ENCODE measurements at regions not wholly inside any gene's neighbourhood (a gene's known extent, or its start where the extent isn't known, plus 50 kb on each side); places are given as distances from the start of the nearest gene placed in this dataset.

DNA sequence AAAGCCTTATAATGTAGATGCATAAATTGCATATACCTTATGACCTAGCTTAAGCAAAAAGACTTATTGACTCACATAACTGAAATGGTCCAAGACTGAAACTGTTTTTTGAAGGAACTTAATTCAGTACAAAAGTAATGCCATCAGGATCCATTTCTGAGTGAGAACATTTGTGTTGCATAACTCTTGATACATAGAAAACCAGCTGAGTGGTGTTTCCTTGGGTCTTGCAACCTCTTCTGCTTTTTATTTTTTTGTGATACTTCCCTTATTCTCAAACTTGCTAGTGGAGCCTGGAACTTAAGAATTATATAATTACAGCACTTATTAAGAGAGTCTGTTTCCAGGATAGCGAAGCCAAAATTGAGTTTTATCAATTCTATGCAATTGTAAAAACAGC lies 272.0 kb downstream of the MAN2A1 start:
- Histone ChIP-seq H3K9ac (ENCODE audit: low read depth, low read length) (no peak overlapping the region), H3K27me3 (ENCODE audit: control insufficient read depth, insufficient read depth, low read length) (no peaks in the 10 kb centered on the region), H3K4me1 (ENCODE audit: control insufficient read depth, insufficient read depth, low read length) (no peaks in the 10 kb centered on the region), H3K27ac (ENCODE audit: low read depth, low read length) (no peak overlapping the region), H3K36me3 (ENCODE audit: control insufficient read depth, insufficient read depth, low read length) (no peaks in the 10 kb centered on the region), H3K4me3 (ENCODE audit: low read depth, low read length) (no peak overlapping the region), H3K9me3 (ENCODE audit: control insufficient read depth, insufficient read depth, low read length) (no peaks in the 10 kb centered on the region)

- Histone ChIP-seq H3K4me1 (ENCODE audit: control insufficient read depth, insufficient read depth, low read length) (no peaks in the 10 kb centered on the region), H3K9me3 (ENCODE audit: control insufficient read depth, insufficient read depth, low read length) (no peaks in the 10 kb centered on the region), H3K36me3 (ENCODE audit: control insufficient read depth, insufficient read depth, low read length) (no peaks in the 10 kb centered on the region), H3K27me3 (ENCODE audit: control insufficient read depth, insufficient read depth, low read length) (no peaks in the 10 kb centered on the region), H3K4me3 (ENCODE audit: low read depth, low read length) (no peak overlapping the region), H3K9ac (ENCODE audit: low read depth, low read length) (no peak overlapping the region), H3K27ac (ENCODE audit: low read depth, low read length) (no peak overlapping the region)
These were observed 273.3 kb downstream of the MAN2A1 start for GRCh38 chr5:109962882-109963603.

GRCh38 chr5:109964136-109964535 lies 274.4 kb downstream of the MAN2A1 start:
- no peaks in the 10 kb centered on the region for H3K4me1 ChIP-seq (ENCODE audit: control insufficient read depth, insufficient read depth, low read length)

DNA sequence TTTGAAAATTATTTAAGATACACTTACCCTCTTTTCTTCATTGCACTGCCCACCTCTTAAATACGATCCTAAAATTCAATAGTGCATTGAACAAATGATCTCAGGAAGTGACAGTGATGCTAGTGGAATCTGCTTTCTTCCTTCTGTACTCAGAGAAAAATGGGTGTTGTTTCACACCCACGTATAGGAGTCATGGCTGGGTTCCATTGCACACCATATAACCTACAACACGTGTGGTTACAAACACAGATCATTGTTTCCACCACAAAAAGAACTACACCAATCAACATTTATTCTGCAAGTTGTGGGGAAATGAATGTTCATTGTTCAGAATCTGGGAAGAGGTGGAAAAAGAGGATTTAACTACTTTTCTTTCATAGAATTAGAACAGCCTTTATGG lies 275.9 kb downstream of the MAN2A1 start:
- no peaks in the 10 kb centered on the region for H3K9me3 ChIP-seq (ENCODE audit: control insufficient read depth, insufficient read depth, low read length)
- H3K9ac ChIP-seq (ENCODE audit: low read depth, low read length): no peak overlapping the region
- no peak overlapping the region for H3K27ac ChIP-seq (ENCODE audit: low read depth, low read length)
- no peaks in the 10 kb centered on the region for H3K27me3 ChIP-seq (ENCODE audit: control insufficient read depth, insufficient read depth, low read length)
- H3K4me1 ChIP-seq (ENCODE audit: control insufficient read depth, insufficient read depth, low read length): no peaks in the 10 kb centered on the region
- H3K4me3 ChIP-seq (ENCODE audit: low read depth, low read length): no peak overlapping the region
- no peaks in the 10 kb centered on the region for H3K36me3 ChIP-seq (ENCODE audit: control insufficient read depth, insufficient read depth, low read length)

More at GRCh38 chr5:109964136-109964535, 274.4 kb downstream of the MAN2A1 start:
- Histone ChIP-seq H3K27ac (ENCODE audit: low read depth, low read length) (no peak overlapping the region), H3K9me3 (ENCODE audit: control insufficient read depth, insufficient read depth, low read length) (no peaks in the 10 kb centered on the region), H3K36me3 (ENCODE audit: control insufficient read depth, insufficient read depth, low read length) (no peaks in the 10 kb centered on the region), H3K4me3 (ENCODE audit: low read depth, low read length) (no peak overlapping the region), H3K9ac (ENCODE audit: low read depth, low read length) (no peak overlapping the region), H3K27me3 (ENCODE audit: control insufficient read depth, insufficient read depth, low read length) (no peaks in the 10 kb centered on the region)

- Histone ChIP-seq H3K27me3 (ENCODE audit: control insufficient read depth, insufficient read depth, low read length) (no peaks in the 10 kb centered on the region), H3K4me1 (ENCODE audit: control insufficient read depth, insufficient read depth, low read length) (no peaks in the 10 kb centered on the region), H3K27ac (ENCODE audit: low read depth, low read length) (no peak overlapping the region), H3K9ac (ENCODE audit: low read depth, low read length) (no peak overlapping the region), H3K9me3 (ENCODE audit: control insufficient read depth, insufficient read depth, low read length) (no peaks in the 10 kb centered on the region), H3K36me3 (ENCODE audit: control insufficient read depth, insufficient read depth, low read length) (no peaks in the 10 kb centered on the region), H3K4me3 (ENCODE audit: low read depth, low read length) (no peak overlapping the region)
These were observed 282.2 kb downstream of the MAN2A1 start for GRCh38 chr5:109971968-109972367.

- Histone ChIP-seq H3K4me3 (ENCODE audit: low read depth, low read length) (no peak overlapping the region), H3K9ac (ENCODE audit: low read depth, low read length) (no peak overlapping the region), H3K36me3 (ENCODE audit: control insufficient read depth, insufficient read depth, low read length) (no peaks in the 10 kb centered on the region), H3K4me1 (ENCODE audit: control insufficient read depth, insufficient read depth, low read length) (no peaks in the 10 kb centered on the region), H3K27ac (ENCODE audit: low read depth, low read length) (no peak overlapping the region), H3K27me3 (ENCODE audit: control insufficient read depth, insufficient read depth, low read length) (no peaks in the 10 kb centered on the region), H3K9me3 (ENCODE audit: control insufficient read depth, insufficient read depth, low read length) (no peaks in the 10 kb centered on the region)
These were observed 292.3 kb downstream of the MAN2A1 start for GRCh38 chr5:109981979-109982378.

DNA sequence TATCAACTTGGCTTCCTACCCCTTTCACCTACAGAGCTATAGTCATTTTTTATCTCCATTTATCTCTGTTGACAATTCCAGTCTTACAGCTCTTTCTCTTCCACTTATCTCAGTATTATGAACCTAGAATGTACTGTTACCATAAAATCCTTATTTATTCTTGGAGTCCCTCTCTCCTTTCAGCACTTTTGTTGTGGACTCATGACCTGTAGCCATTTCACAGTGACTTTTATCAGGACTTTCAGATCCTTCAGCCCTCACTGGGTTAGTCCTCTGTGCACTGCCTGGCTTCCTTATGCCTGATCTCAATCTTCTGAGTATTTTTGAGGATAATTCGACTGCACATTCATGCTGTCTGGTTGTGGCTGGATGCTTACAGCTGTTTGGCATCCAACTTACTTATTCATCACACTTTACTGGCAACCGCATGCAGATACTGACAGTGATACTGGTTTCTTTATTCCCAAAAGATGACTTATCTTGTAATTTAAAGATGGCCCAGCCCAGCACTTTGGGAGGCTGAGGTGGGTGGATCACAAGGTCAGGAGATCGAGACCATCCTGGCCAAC lies 293.3 kb downstream of the MAN2A1 start:
- Histone ChIP-seq H3K4me3 (ENCODE audit: low read depth, low read length) (no peak overlapping the region), H3K27ac (ENCODE audit: low read depth, low read length) (no peak overlapping the region), H3K9me3 (ENCODE audit: control insufficient read depth, insufficient read depth, low read length) (no peaks in the 10 kb centered on the region), H3K27me3 (ENCODE audit: control insufficient read depth, insufficient read depth, low read length) (no peaks in the 10 kb centered on the region), H3K4me1 (ENCODE audit: control insufficient read depth, insufficient read depth, low read length) (no peaks in the 10 kb centered on the region), H3K36me3 (ENCODE audit: control insufficient read depth, insufficient read depth, low read length) (no peaks in the 10 kb centered on the region), H3K9ac (ENCODE audit: low read depth, low read length) (no peak overlapping the region)

DNA sequence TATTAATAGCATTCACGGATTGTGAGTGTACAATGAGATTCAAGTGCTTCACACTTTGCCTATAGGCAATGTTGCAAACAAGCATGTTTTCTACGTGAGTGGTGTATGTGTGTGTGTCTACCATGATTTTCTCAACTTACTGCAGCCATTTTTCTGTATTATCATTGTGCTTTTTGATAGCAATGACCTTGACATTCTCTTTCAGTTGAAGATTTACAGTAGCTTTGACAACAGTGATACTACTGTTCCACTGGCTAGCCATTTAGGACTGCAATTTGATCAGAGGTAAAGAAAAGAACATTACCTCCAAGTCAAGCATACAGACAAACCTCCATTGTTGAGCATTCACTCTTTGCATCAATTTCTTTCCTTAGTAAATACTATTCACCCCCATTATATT lies 297.0 kb downstream of the MAN2A1 start:
- Histone ChIP-seq H3K9me3 (ENCODE audit: control insufficient read depth, insufficient read depth, low read length) (no peaks in the 10 kb centered on the region), H3K36me3 (ENCODE audit: control insufficient read depth, insufficient read depth, low read length) (no peaks in the 10 kb centered on the region), H3K27me3 (ENCODE audit: control insufficient read depth, insufficient read depth, low read length) (no peaks in the 10 kb centered on the region), H3K4me3 (ENCODE audit: low read depth, low read length) (no peak overlapping the region), H3K27ac (ENCODE audit: low read depth, low read length) (no peak overlapping the region), H3K9ac (ENCODE audit: low read depth, low read length) (no peak overlapping the region), H3K4me1 (ENCODE audit: control insufficient read depth, insufficient read depth, low read length) (no peaks in the 10 kb centered on the region)

DNA sequence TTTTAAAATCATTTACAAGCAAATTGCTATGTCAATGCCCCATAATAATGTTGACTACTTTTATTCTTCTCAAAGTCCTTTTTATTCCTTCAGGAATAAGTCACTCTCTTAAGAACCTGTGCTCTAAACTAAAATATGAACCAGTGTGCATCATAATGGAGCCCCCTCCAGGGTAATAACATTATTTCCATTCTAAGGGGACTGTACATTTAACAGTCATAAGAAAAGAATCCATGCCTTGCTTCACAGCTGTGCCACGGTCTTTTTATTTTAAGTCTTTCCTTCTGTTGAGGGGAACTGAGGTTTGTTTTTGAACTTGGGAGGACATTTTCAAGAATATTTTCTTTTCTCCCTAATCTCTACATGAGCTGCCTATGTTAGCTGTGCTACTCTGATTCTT lies 297.6 kb downstream of the MAN2A1 start:
- H3K9me3 ChIP-seq (ENCODE audit: control insufficient read depth, insufficient read depth, low read length): no peaks in the 10 kb centered on the region
- H3K27ac ChIP-seq (ENCODE audit: low read depth, low read length): no peak overlapping the region
- no peak overlapping the region for H3K4me3 ChIP-seq (ENCODE audit: low read depth, low read length)
- no peak overlapping the region for H3K9ac ChIP-seq (ENCODE audit: low read depth, low read length)
- H3K36me3 ChIP-seq (ENCODE audit: control insufficient read depth, insufficient read depth, low read length): no peaks in the 10 kb centered on the region
- H3K27me3 ChIP-seq (ENCODE audit: control insufficient read depth, insufficient read depth, low read length): no peaks in the 10 kb centered on the region
- no peaks in the 10 kb centered on the region for H3K4me1 ChIP-seq (ENCODE audit: control insufficient read depth, insufficient read depth, low read length)

DNA sequence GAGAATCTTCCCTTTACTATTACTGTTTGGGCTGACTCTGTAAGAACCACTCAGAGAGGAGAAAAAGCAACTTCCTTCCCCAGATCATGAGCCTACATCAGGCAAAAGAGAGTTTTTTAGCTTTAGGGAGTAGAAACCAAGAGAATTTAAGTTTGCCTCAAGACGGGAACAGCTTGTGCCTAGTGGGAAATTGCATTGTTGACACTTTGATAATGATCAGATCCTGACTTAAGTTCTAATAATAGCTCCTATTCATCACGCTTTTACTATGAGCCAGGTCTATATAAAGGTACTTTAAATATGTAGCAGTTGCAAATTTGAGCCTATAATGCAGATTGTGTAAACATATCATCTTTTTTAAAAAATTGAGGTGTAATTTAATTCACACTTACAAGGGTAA lies 298.2 kb downstream of the MAN2A1 start:
- no peak overlapping the region for H3K27ac ChIP-seq (ENCODE audit: low read depth, low read length)
- no peaks in the 10 kb centered on the region for H3K36me3 ChIP-seq (ENCODE audit: control insufficient read depth, insufficient read depth, low read length)
- H3K9me3 ChIP-seq (ENCODE audit: control insufficient read depth, insufficient read depth, low read length): no peaks in the 10 kb centered on the region
- no peaks in the 10 kb centered on the region for H3K27me3 ChIP-seq (ENCODE audit: control insufficient read depth, insufficient read depth, low read length)
- no peaks in the 10 kb centered on the region for H3K4me1 ChIP-seq (ENCODE audit: control insufficient read depth, insufficient read depth, low read length)
- H3K4me3 ChIP-seq (ENCODE audit: low read depth, low read length): no peak overlapping the region
- H3K9ac ChIP-seq (ENCODE audit: low read depth, low read length): no peak overlapping the region

- Histone ChIP-seq H3K27me3 (ENCODE audit: control insufficient read depth, insufficient read depth, low read length) (no peaks in the 10 kb centered on the region), H3K27ac (ENCODE audit: low read depth, low read length) (no peak overlapping the region), H3K4me1 (ENCODE audit: control insufficient read depth, insufficient read depth, low read length) (no peaks in the 10 kb centered on the region), H3K9ac (ENCODE audit: low read depth, low read length) (no peak overlapping the region), H3K4me3 (ENCODE audit: low read depth, low read length) (no peak overlapping the region), H3K9me3 (ENCODE audit: control insufficient read depth, insufficient read depth, low read length) (no peaks in the 10 kb centered on the region), H3K36me3 (ENCODE audit: control insufficient read depth, insufficient read depth, low read length) (no peaks in the 10 kb centered on the region)
These were observed 299.4 kb downstream of the MAN2A1 start for GRCh38 chr5:109989161-109989560.

Measured in HUES48 (cell line).